GM19025 (cell line): ENCODE measurements at regions not wholly inside any gene's neighbourhood (a gene's known extent, or its start where the extent isn't known, plus 50 kb on each side); places are given as distances from the start of the nearest gene placed in this dataset.

ENCODE experiments used
- ATAC-seq: cut with Tn5 transposase; IDR thresholded peaks from one replicate; pipeline ENCODE4 v1.9.1; 2021; ENCODE audit warnings: mild to moderate bottlenecking, low read depth, moderate library complexity; ENCODE audit not compliant: unreplicated experiment

- no peak for ATAC-seq
Observed at GRCh38 chr1:103180660-103181059, 72.3 kb upstream of the COL11A1 start.

GRCh38 chr1:103177108-103177775 lies 68.9 kb upstream of the COL11A1 start:
- ATAC-seq = no peak

GRCh38 chr1:103171041-103171590 lies 62.8 kb upstream of the COL11A1 start:
- ATAC-seq = no peak

- no peak for ATAC-seq
Observed at GRCh38 chr1:103170609-103171008, 62.3 kb upstream of the COL11A1 start.

GRCh38 chr1:103162360-103162759 lies 54.0 kb upstream of the COL11A1 start:
- no peak for ATAC-seq

GRCh38 chr1:103160281-103160680 lies 52.0 kb upstream of the COL11A1 start:
- ATAC-seq = no peak
